ENCODE measurements at regions not wholly inside any gene's neighbourhood (a gene's known extent, or its start where the extent isn't known, plus 50 kb on each side); places are given as distances from the start of the nearest gene placed in this dataset.

- no peak for DNase-seq
These were observed 85.4 kb upstream of the KAZN start for GRCh38 chr1:14513111-14513510.

GRCh38 chr1:14514739-14515138, 83.7 kb upstream of the KAZN start:
- DNase-seq = no peak

GRCh38 chr1:14516974-14517840, 81.3 kb upstream of the KAZN start:
- no peak for DNase-seq

GRCh38 chr1:14517841-14518180, 80.7 kb upstream of the KAZN start:
- DNase-seq = no peak

- no peak for DNase-seq
These were observed 78.5 kb upstream of the KAZN start for GRCh38 chr1:14519976-14520375.

- no peak for DNase-seq
These were observed 77.8 kb upstream of the KAZN start for GRCh38 chr1:14520514-14521163.

GRCh38 chr1:14521622-14522021, 76.9 kb upstream of the KAZN start:
- DNase-seq = no peak

- no peak for DNase-seq
These were observed 76.2 kb upstream of the KAZN start for GRCh38 chr1:14522077-14522925.

- no peak for DNase-seq
These were observed 75.6 kb upstream of the KAZN start for GRCh38 chr1:14522926-14523241.

GRCh38 chr1:14524826-14525636, 73.5 kb upstream of the KAZN start:
- DNase-seq = no peak

GRCh38 chr1:14529475-14529874, 69.0 kb upstream of the KAZN start:
- no peak for DNase-seq

GRCh38 chr1:14531519-14531918, 67.0 kb upstream of the KAZN start:
- DNase-seq = no peak

- DNase-seq = no peak
These were observed 62.7 kb upstream of the KAZN start for GRCh38 chr1:14535619-14536355.

GRCh38 chr1:14538335-14538734, 60.1 kb upstream of the KAZN start:
- no peak for DNase-seq

- DNase-seq = no peak
These were observed 59.2 kb upstream of the KAZN start for GRCh38 chr1:14539309-14539708.

- no peak for DNase-seq
These were observed 58.4 kb upstream of the KAZN start for GRCh38 chr1:14539953-14540563.

- DNase-seq = no peak
These were observed 57.1 kb upstream of the KAZN start for GRCh38 chr1:14541348-14541747.

GRCh38 chr1:14543191-14543840, 55.2 kb upstream of the KAZN start:
- DNase-seq = no peak

- DNase-seq = no peak
These were observed 54.2 kb upstream of the KAZN start for GRCh38 chr1:14544319-14544718.

GRCh38 chr1:14545422-14546025, 53.0 kb upstream of the KAZN start:
- DNase-seq = no peak

- DNase-seq = no peak
These were observed 52.1 kb upstream of the KAZN start for GRCh38 chr1:14546416-14546815.

All from stimulated activated CD4-positive, alpha-beta T cell treated with anti-CD3 and anti-CD28 coated beads, Interleukin-4, amount 100 ng/mL, for 24 hours (primary cell).